Adrenal gland (tissue), 5 donors: ENCODE measurements at regions not wholly inside any gene's neighbourhood (a gene's known extent, or its start where the extent isn't known, plus 50 kb on each side); places are given as distances from the start of the nearest gene placed in this dataset.

ENCODE experiments used
- CTCF ChIP-seq, 6 experiments: fragments of 450-650 bp in 4 of 6; fragments of 200-600 bp in 2 of 6; sonication (generic) in 1 of 6; IDR thresholded peaks; 1 replicate in 5 of 6; 2 replicates in 1 of 6; pipeline versions ENCODE4 v1.5.1 to v1.8.0; 2016 to 2021; ENCODE audit warnings: antibody characterized with exemption in 6 of 6, mild to moderate bottlenecking in 2 of 6, moderate library complexity in 1 of 6
- POLR2A ChIP-seq, 2 donors: fragments of 450-650 bp; IDR thresholded peaks; one replicate each; pipeline ENCODE4 v1.6.1; 2017; ENCODE audit warnings: antibody characterized with exemption in 2 of 2, mild to moderate bottlenecking in 2 of 2, moderate library complexity in 1 of 2
- donor health status: DM: no; HTN: no; CAD: no.

- TF ChIP-seq CTCF (IDR thresholded peaks at IDR 0.05) = no peak
- no peak for TF ChIP-seq POLR2A (IDR thresholded peaks at IDR 0.05)
These were observed 479.8 kb upstream of the CDH8 start for GRCh38 chr16:62516001-62516400.
